Mammary epithelial cell (primary cell): ENCODE measurements at regions not wholly inside any gene's neighbourhood (a gene's known extent, or its start where the extent isn't known, plus 50 kb on each side); places are given as distances from the start of the nearest gene placed in this dataset.

ENCODE experiments used
- CTCF ChIP-seq, 2 donors: IDR thresholded peaks in 1 of 2; conservative IDR thresholded peaks in 1 of 2; 2 replicates each; pipeline ENCODE4 v1.5.1; 2011 to 2012; ENCODE audit warnings: inconsistent platforms in 2 of 2, low read length in 2 of 2, mild to moderate bottlenecking in 2 of 2, control low read depth in 1 of 2, low read depth in 1 of 2; ENCODE audit not compliant: insufficient read depth in 1 of 2; ENCODE audit errors: extremely low read depth in 1 of 2
- EZH2 ChIP-seq: IDR thresholded peaks from 2 replicates; pipeline ENCODE4 v1.6.1; 2012; ENCODE audit warnings: low read length, inconsistent platforms, borderline replicate concordance

- TF ChIP-seq CTCF (conservative IDR thresholded peaks at IDR 0.05 in 1 of 2, IDR thresholded peaks at IDR 0.05 in 1 of 2; ENCODE audit: extremely low read depth in 1 of 2, insufficient read depth in 1 of 2, low read depth in 1 of 2, low read length in 2 of 2) (no peak), EZH2 (no peak)
These were observed 160.9 kb downstream of the DCLK3 start for GRCh38 chr3:36603423-36603822.
